Inferior parietal cortex (tissue), 1 donor: ENCODE measurements at regions not wholly inside any gene's neighbourhood (a gene's known extent, or its start where the extent isn't known, plus 50 kb on each side); places are given as distances from the start of the nearest gene placed in this dataset.

Experiments
- DNase-seq: peaks from one replicate; pipeline ENCODE4 v3.0.0-alpha.2; 2016; ENCODE audit errors: extremely low spot score

DNA sequence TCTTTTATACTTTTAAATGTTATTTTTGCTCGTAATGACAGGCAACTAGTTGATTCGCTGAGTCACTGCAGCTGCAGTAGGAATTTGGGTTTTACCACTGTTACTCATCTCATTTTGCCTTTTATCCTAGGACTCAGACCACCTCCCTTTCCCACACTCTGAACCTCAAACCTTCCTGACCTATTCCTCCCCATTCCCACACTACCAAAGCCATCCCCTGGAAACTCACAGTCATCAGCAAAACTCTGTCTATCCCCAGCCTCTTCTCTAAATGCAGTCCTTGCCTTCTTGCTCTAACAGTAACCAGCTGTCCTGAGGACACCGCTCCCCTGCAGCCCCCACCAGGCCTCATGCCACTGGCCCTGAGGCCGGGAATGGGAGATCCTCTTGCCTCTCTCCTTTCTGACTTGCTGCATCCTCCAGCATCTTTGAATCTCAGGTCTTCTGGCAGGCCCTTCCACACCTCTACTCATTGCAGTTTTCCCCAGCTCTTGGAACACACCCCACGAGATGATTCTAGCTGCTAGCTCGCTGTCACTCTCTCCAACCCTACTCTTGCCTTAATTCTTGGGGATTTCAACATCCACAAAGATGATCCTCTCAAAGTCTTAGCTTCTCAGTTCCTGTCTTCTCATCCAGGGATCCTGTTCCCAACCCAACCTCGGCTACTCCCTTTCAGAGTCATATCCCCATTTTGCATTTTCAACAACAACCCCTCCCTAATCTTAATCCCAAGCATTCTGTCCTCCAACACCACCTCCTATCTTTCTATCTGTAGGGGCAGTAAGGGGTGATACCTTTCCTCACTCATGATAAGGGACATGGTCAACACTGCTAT is 55.9 kb upstream of the C3orf80 start:
- no peak for DNase-seq

DNA sequence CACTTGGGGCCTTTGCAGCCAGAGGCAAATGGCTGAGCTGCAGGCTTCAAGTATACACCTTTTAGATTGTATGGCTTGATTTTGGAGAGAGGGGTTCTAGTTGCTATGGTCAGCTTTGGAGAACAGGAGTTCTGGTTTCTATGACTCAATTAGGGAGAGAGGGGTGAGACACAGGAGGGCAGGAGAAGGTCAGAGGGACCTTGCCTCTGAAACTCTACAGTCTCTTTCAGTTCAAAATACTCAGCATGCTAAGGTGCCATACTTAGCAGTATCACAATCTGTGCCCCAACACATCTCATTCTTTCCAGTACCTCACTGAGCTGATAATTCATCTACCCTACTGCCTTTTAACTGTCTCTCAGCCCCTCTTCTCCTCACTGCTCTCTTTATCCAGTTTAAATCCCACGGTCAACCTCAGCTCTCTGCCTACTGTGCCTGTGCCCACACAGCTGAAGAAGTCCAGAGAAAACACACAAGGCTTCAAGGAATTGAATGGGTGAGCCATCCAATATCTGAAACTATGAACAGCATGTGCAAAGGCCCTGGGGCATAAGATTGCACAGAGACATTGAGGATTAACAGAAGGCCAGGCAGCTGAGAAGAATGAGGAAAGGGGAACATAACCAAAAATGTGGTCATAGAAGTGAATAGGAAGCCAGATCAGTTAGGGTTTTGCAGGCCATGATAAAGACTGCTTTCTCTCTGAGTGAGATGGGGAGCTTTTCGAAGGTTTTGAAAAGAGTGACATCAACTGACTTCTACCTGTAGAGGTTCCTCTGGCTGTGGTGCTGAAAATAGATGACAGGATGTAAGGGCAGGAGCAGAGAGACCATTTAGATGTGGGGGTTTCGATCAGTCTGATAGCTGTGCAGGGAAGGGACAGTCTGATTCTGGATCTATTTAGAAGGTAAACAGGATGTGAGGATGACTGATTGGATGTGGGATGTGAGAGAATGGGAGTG is 54.5 kb upstream of the C3orf80 start:
- no peak for DNase-seq

DNA sequence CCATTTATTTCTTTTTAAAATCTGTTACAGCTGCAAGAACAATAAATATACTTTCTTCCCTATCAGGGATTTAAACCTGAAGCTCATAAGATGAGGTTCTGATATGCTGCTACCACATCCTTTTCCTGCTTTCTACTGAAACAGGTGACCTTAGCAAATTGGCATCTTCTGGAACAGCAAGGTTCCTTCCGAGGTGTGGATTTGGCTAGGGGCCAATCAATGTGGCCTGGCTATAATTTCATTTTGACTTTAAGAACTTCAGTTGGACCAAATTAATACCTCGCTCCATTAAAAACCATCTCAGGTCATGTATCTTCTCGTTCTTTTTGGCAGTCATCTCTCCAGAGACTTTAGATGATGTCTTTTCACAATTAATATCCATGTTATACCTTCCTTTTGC is 53.4 kb upstream of the C3orf80 start:
- DNase-seq: no peak

DNA sequence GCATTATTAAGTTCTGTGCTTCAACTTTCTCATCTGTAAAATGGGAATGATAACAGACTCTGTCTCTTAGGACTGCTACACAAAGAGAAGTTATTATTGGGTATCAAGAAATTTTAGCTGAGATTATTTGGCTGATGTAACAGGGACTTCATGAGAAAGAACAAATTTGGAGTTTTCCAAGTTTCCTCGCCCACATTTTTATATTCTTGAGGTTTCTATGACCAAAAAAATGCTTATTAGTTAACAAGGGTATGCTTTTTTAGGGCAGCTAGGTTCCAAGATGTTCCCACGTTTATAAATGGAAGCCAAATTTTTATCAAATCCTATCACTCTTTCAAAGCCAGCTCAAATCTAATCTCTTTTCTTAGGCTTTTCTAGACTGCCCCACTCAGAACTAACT is 50.6 kb upstream of the C3orf80 start:
- no peak for DNase-seq
